H1 (cell line): ENCODE measurements at regions not wholly inside any gene's neighbourhood (a gene's known extent, or its start where the extent isn't known, plus 50 kb on each side); places are given as distances from the start of the nearest gene placed in this dataset.

Experiments used
- CTCF ChIA-PET: fragments of 300-600 bp; sonication (Branson Sonifier 250); formaldehyde crosslinking; loops from one replicate; lab custom pipeline; 2021; ENCODE audit not compliant: partially characterized antibody; lab: Charles Lee
- POLR2A ChIA-PET: fragments of 300-600 bp; sonication (Branson Sonifier 250); formaldehyde crosslinking; loops from one replicate; lab custom pipeline; 2021; ENCODE audit warnings: inconsistent platforms; ENCODE audit not compliant: partially characterized antibody; lab: Charles Lee
- DNase-seq, 2 experiments: peaks; one replicate each; pipeline versions ENCODE4 v3.0.0 to v3.0.0-alpha.2; 2010 to 2022; ENCODE audit warnings: low spot score in 2 of 2, low read depth in 1 of 2, mixed read lengths in 1 of 2
- FAIRE-seq: peaks from 2 replicates; lab custom pipeline; 2011; peaks lifted over from hg19 to GRCh38; lab: Jason Lieb, UNC
- H2AFZ ChIP-seq: 2 replicates; pipeline ENCODE4 v1.8.1; 2012; ENCODE audit warnings: low read length, inconsistent platforms
- H2AK5ac ChIP-seq: 2 replicates; pipeline ENCODE4 v1.6.1; 2013; ENCODE audit warnings: low read depth, low read length
- H2BK120ac ChIP-seq: replicated peaks from 2 replicates; pipeline ENCODE3; 2013; ENCODE audit warnings: low read depth, low read length, inconsistent platforms
- H2BK12ac ChIP-seq: 2 replicates; pipeline ENCODE4 v1.6.1; 2013; ENCODE audit warnings: low read depth, low read length
- H2BK15ac ChIP-seq: 2 replicates; pipeline ENCODE4 v1.6.1; 2013; ENCODE audit warnings: low read length
- H2BK20ac ChIP-seq: 2 replicates; pipeline ENCODE4 v1.6.1; 2013; ENCODE audit warnings: low read length
- H2BK5ac ChIP-seq: 2 replicates; pipeline ENCODE4 v1.6.1; 2013; ENCODE audit warnings: low read depth, low read length
- H3K14ac ChIP-seq: 2 replicates; pipeline ENCODE4 v1.6.1; 2013; ENCODE audit warnings: inconsistent platforms; ENCODE audit not compliant: insufficient read length
- H3K18ac ChIP-seq: 2 replicates; pipeline ENCODE4 v1.6.1; 2013; ENCODE audit warnings: low read length; ENCODE audit errors: extremely low read depth
- H3K23ac ChIP-seq: 2 replicates; pipeline ENCODE4 v1.6.1; 2013; ENCODE audit warnings: inconsistent platforms; ENCODE audit not compliant: insufficient read length
- H3K23me2 ChIP-seq: 2 replicates; pipeline ENCODE4 v1.6.1; 2013; ENCODE audit warnings: low read depth, low read length
- H3K27ac ChIP-seq: 2 replicates; pipeline ENCODE4 v1.6.1; 2011; ENCODE audit warnings: low read depth, low read length, inconsistent platforms
- H3K27me3 ChIP-seq, 4 experiments: replicated peaks in 1 of 4; 1 replicate in 1 of 4; 2 replicates in 3 of 4; pipeline versions ENCODE4 v1.6.1 to v1.8.1; 2011 to 2013; ENCODE audit warnings: low read length in 3 of 4, mild to moderate bottlenecking in 3 of 4, inconsistent platforms in 2 of 4, mixed read lengths in 2 of 4, moderate library complexity in 1 of 4; ENCODE audit not compliant: control insufficient read depth in 3 of 4, insufficient read depth in 3 of 4; ENCODE audit errors: extremely low read depth in 1 of 4
- H3K36me3 ChIP-seq, 4 experiments: 2 replicates each; pipeline versions ENCODE4 v1.6.1 to v1.8.1; 2011 to 2013; ENCODE audit warnings: mild to moderate bottlenecking in 4 of 4, low read length in 3 of 4, moderate library complexity in 2 of 4, control low read depth in 1 of 4, inconsistent platforms in 1 of 4; ENCODE audit not compliant: insufficient read depth in 4 of 4, control insufficient read depth in 2 of 4
- H3K4ac ChIP-seq: replicated peaks from 2 replicates; pipeline ENCODE3; 2013; ENCODE audit warnings: low read length, low read depth, mixed read lengths, inconsistent platforms; ENCODE audit not compliant: insufficient read length
- H3K4me1 ChIP-seq, 4 experiments: replicated peaks in 1 of 4; 1 replicate in 1 of 4; 2 replicates in 3 of 4; pipeline versions ENCODE4 v1.6.1 to v1.8.1; 2011 to 2013; ENCODE audit warnings: low read length in 3 of 4, inconsistent platforms in 2 of 4, mixed read lengths in 1 of 4; ENCODE audit not compliant: insufficient read depth in 4 of 4, control insufficient read depth in 3 of 4
- H3K4me2 ChIP-seq, 2 experiments: 2 replicates each; pipeline versions ENCODE4 v1.6.1 to v1.8.1; 2011 to 2013; ENCODE audit warnings: low read depth in 2 of 2, low read length in 2 of 2, control low read depth in 1 of 2, inconsistent platforms in 1 of 2, mild to moderate bottlenecking in 1 of 2; ENCODE audit not compliant: insufficient read depth in 1 of 2
- H3K4me3 ChIP-seq, 4 experiments: fragments of 200-600, 300-600 bp in 1 of 4; sonication (generic), shearing (Covaris generic), sonication (Bioruptor Twin) in 1 of 4; 2 replicates each; pipeline versions ENCODE4 v1.5.1 to v1.8.1; 2011 to 2016; ENCODE audit warnings: low read length in 4 of 4, low read depth in 3 of 4, control low read depth in 2 of 4, inconsistent platforms in 2 of 4, mild to moderate bottlenecking in 2 of 4, mixed read lengths in 1 of 4, moderate library complexity in 1 of 4; ENCODE audit not compliant: insufficient read depth in 2 of 4; ENCODE audit errors: extremely low read depth in 1 of 4
- H3K56ac ChIP-seq: replicated peaks from 2 replicates; pipeline ENCODE3; 2013; ENCODE audit warnings: low read depth, mild to moderate bottlenecking, mixed read lengths, low read length, inconsistent platforms; ENCODE audit not compliant: insufficient read length
- H3K79me1 ChIP-seq: 2 replicates; pipeline ENCODE4 v1.6.1; 2013; ENCODE audit warnings: low read depth, low read length, control low read depth
- H3K79me2 ChIP-seq, 2 experiments: 2 replicates each; pipeline versions ENCODE4 v1.6.1 to v1.8.1; 2012 to 2013; ENCODE audit warnings: low read length in 2 of 2, mild to moderate bottlenecking in 2 of 2, inconsistent platforms in 1 of 2; ENCODE audit not compliant: insufficient read depth in 2 of 2, control insufficient read depth in 1 of 2
- H3K9ac ChIP-seq, 4 experiments: replicated peaks in 1 of 4; 1 replicate in 1 of 4; 2 replicates in 3 of 4; pipeline versions ENCODE4 v1.6.1 to v1.8.1; 2011 to 2013; ENCODE audit warnings: low read depth in 3 of 4, low read length in 3 of 4, control low read depth in 2 of 4, mild to moderate bottlenecking in 2 of 4, moderate library complexity in 2 of 4, inconsistent platforms in 1 of 4; ENCODE audit errors: extremely low read depth in 1 of 4
- H3K9me3 ChIP-seq, 2 experiments: 2 replicates each; pipeline versions ENCODE4 v1.6.1 to v1.8.1; 2012 to 2013; ENCODE audit warnings: mild to moderate bottlenecking in 2 of 2, moderate library complexity in 2 of 2, control low read depth in 1 of 2, inconsistent platforms in 1 of 2, low read depth in 1 of 2, low read length in 1 of 2, mixed read lengths in 1 of 2; ENCODE audit not compliant: insufficient read depth in 2 of 2
- H4K20me1 ChIP-seq, 2 experiments: replicated peaks in 1 of 2; 2 replicates each; pipeline versions ENCODE3 to v1.8.1; 2011 to 2013; ENCODE audit warnings: inconsistent platforms in 2 of 2, low read length in 2 of 2, mild to moderate bottlenecking in 1 of 2; ENCODE audit not compliant: insufficient read depth in 2 of 2, control insufficient read depth in 1 of 2
- H4K5ac ChIP-seq: 2 replicates; pipeline ENCODE4 v1.6.1; 2013; ENCODE audit warnings: low read length, low read depth, mixed read lengths, inconsistent platforms; ENCODE audit not compliant: insufficient read length
- H4K8ac ChIP-seq: 2 replicates; pipeline ENCODE4 v1.8.0; 2013; ENCODE audit warnings: mild to moderate bottlenecking, moderate library complexity, low read length, inconsistent platforms; ENCODE audit not compliant: insufficient read depth; ENCODE audit errors: extremely low read depth
- H4K91ac ChIP-seq: replicated peaks from 2 replicates; pipeline ENCODE3; 2013; ENCODE audit warnings: low read length, mixed read lengths, inconsistent platforms; ENCODE audit not compliant: insufficient read length
- ASH2L ChIP-seq: fragments of 200-600, 300-600 bp; sonication (generic); IDR thresholded peaks from one replicate; pipeline ENCODE4 v1.7.1; 2017; ENCODE audit warnings: low read length
- JUN ChIP-seq: IDR thresholded peaks from 2 replicates; pipeline ENCODE4 v1.6.1; 2011; ENCODE audit warnings: low read depth, mild to moderate bottlenecking, improper control_type of control experiment, low read length
- KDM1A ChIP-seq: fragments of 200-600, 300-600 bp; sonication (generic); IDR thresholded peaks from 2 replicates; pipeline ENCODE4 v1.7.1; 2016; ENCODE audit warnings: mild to moderate bottlenecking, low read length, borderline replicate concordance
- NANOG ChIP-seq: IDR thresholded peaks from 2 replicates; pipeline ENCODE4 v1.6.1; 2011; ENCODE audit warnings: low read length, low read depth, mild to moderate bottlenecking, inconsistent platforms; ENCODE audit not compliant: insufficient read depth, poor library complexity, severe bottlenecking
- RFX5 ChIP-seq: IDR thresholded peaks from 2 replicates; pipeline ENCODE4 v1.6.1; 2011; ENCODE audit warnings: low read depth, low read length, improper control_type of control experiment, borderline replicate concordance
- SRF ChIP-seq: IDR thresholded peaks from 2 replicates; pipeline ENCODE4 v1.6.1; 2011; ENCODE audit warnings: mild to moderate bottlenecking, low read depth, low read length, moderate library complexity
- SUZ12 ChIP-seq: fragments of 200-600 bp; sonication (generic); IDR thresholded peaks from 2 replicates; pipeline ENCODE4 v1.6.1; 2012; ENCODE audit warnings: mild to moderate bottlenecking, inconsistent platforms, low read length, moderate library complexity, mixed read lengths
- ZNF274 ChIP-seq: IDR thresholded peaks from 2 replicates; pipeline ENCODE4 v1.7.0; 2012; ENCODE audit warnings: low read length, borderline replicate concordance; ENCODE audit errors: extremely low read depth
- WGBS, 2 experiments: shearing (Covaris generic) in 1 of 2; methylation state at CpG; one replicate each; pipeline versions ENCODE4 v1.1.6 to v1.1.7; 2013 to 2015; ENCODE audit warnings: low lambda C conversion rate in 2 of 2, mixed read lengths in 2 of 2, inconsistent platforms in 1 of 2, low coverage in 1 of 2, missing lambda C conversion rate in 1 of 2; ENCODE audit not compliant: insufficient replicate concordance in 2 of 2, insufficient coverage in 1 of 2, insufficient read length in 1 of 2; ENCODE audit errors: extremely low coverage in 1 of 2, missing lambda C conversion rate in 1 of 2; 5-methylcytosine and 5-hydroxymethylcytosine counted together

DNA sequence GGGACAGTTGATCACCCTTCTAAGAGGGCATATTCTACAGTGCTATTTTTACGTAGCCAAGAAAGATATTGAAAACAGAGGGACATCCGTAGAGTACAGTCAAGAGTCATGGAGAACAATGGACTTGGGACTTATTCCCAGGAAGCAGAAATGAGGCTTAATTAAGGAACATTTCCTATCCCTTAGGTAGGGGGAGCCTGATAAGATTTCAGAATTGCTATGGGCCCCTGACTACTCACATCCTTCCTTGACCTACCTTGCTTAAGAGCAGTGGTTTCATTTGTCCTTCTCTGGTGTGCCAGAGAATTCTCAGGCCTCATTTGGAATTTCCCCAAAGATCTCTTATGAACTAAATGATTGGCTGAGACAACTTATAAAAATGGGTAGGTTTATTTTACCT is 189.5 kb upstream of the DTNBP1 start:
- H3K36me3 ChIP-seq = no peaks in the 10 kb centered on the region
- ChIA-PET POLR2A (interaction anchor here (0.6 kb wide), 1 partner anchor 60 kb away, joined by 3 read pairs; no protein-coding TSS in a partner anchor), CTCF (interaction anchor here (0.9 to 1.4 kb wide), 2 partner anchors 10 to 42 kb away, joined by 3 to 5 read pairs; no protein-coding TSS in a partner anchor)
- H3K4me1 ChIP-seq = peaks cover 0 to 10% (median 4%) of the 10 kb centered on the region in 4 experiments; a peak in 5 of 7 replicates
- DNase-seq = no peak
- WGBS, 2 experiments = 97% methylated on average over 2 of the region's 2 CpGs; no CpG with 5 or more reads in 1 of the 2 experiments
- H3K23me2 ChIP-seq = no peaks in the 10 kb centered on the region; the same call in 1 of the 2 replicates
- no peaks in the 10 kb centered on the region for H3K79me2 ChIP-seq
- FAIRE-seq = no peak
- no peak overlapping the region for H3K4me3 ChIP-seq
- no peak overlapping the region for H3K23ac ChIP-seq
- no peaks in the 10 kb centered on the region for H3K27me3 ChIP-seq
- no peak overlapping the region for H3K56ac ChIP-seq
- H4K5ac ChIP-seq = no peak overlapping the region
- no peak overlapping the region for H4K91ac ChIP-seq
- H3K18ac ChIP-seq = no peak overlapping the region
- H4K20me1 ChIP-seq = no peaks in the 10 kb centered on the region
- H2BK12ac ChIP-seq = no peak overlapping the region
- H3K79me1 ChIP-seq = no peaks in the 10 kb centered on the region
- H3K9me3 ChIP-seq = no peaks in the 10 kb centered on the region
- H2BK120ac ChIP-seq = no peak overlapping the region
- no peak overlapping the region for H2BK15ac ChIP-seq
- H3K4me2 ChIP-seq = no peak overlapping the region
- TF ChIP-seq ASH2L = no peak
- TF ChIP-seq SUZ12 = no peak
- no peak for TF ChIP-seq SRF
- no peak for TF ChIP-seq RFX5
- no peak for TF ChIP-seq KDM1A
- no peak for TF ChIP-seq ZNF274
- TF ChIP-seq NANOG = no peak
- TF ChIP-seq JUN = no peak
- no peak overlapping the region for H3K9ac ChIP-seq
- no peak overlapping the region for H2AK5ac ChIP-seq
- H4K8ac ChIP-seq = no peak overlapping the region
- H3K27ac ChIP-seq = no peak overlapping the region
- no peak overlapping the region for H2BK20ac ChIP-seq
- H2BK5ac ChIP-seq = no peak overlapping the region
- no peak overlapping the region for H2AFZ ChIP-seq
- H3K14ac ChIP-seq = no peak overlapping the region
- H3K4ac ChIP-seq = no peak overlapping the region
